HG03354 (cell line): ENCODE measurements at regions not wholly inside any gene's neighbourhood (a gene's known extent, or its start where the extent isn't known, plus 50 kb on each side); places are given as distances from the start of the nearest gene placed in this dataset.
"Not testable (repeated sequence)": the region's sequence is repeated elsewhere in the genome, so short reads cannot be mapped to it uniquely, and the experiment has no call there.

Experiments used
- ATAC-seq: cut with Tn5 transposase; IDR thresholded peaks from one replicate; pipeline ENCODE4 v1.9.1; 2021; ENCODE audit warnings: mild to moderate bottlenecking; ENCODE audit not compliant: unreplicated experiment, poor library complexity, severe bottlenecking

GRCh38 chr16:76121636-76122035 lies 155.6 kb upstream of the CNTNAP4 start:
- no peak for ATAC-seq

DNA sequence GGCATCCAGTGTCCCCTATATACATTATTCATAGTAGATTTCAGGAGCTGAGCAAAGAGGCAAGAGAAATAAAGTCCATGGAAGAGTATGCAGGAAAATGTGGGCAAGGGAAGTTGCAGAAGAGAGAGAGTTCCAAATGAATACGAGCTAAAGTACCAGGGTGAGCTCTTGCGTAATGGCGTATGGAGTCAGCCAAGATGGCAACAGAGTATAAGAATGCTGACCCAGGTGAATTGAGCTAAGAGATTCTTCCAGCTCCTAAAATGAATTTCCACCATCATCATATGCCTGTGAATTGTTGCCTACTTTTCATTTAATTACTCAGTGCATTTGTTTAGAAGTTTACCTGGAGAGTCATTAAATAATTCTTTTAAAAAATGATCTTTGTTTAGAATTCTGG lies 153.2 kb upstream of the CNTNAP4 start:
- no peak for ATAC-seq

DNA sequence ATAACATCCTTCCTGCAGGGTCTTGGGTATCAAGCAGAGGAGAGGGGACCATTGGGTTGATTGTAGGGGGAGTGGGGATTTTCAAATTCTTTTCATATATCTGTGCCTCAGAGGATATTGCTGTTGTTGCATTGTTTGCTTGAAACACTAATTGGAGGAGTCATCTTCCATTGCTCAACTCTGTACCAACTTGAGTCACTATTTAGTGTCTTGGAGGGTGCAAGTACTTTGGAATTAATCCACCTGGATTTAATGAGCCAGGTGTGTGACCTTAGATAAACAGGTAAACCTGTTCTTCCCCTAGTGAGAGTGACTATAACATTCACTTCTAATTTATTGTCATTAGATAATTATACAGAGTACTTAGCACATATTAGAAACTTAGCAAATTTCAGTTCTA lies 151.3 kb upstream of the CNTNAP4 start:
- ATAC-seq: no peak

DNA sequence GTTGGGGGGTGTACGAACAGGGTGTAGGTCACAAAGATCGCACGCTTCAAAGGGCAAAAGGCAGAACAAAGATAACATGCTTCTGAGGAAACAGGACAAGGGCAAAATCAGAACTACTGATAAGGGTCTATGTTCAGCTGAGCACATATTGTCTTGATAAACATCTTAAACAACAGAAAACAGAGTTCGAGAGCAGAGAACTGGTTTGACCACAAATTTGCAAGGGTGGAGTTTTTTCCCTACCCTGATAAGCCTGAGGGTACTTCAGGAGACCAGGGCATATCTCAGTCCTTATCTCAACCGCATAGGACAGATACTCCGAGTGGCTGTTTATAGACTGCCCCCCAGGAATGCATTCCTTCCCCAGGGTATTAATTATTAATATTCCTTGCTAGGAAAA lies 139.1 kb upstream of the CNTNAP4 start:
- ATAC-seq: not testable (repeated sequence)

DNA sequence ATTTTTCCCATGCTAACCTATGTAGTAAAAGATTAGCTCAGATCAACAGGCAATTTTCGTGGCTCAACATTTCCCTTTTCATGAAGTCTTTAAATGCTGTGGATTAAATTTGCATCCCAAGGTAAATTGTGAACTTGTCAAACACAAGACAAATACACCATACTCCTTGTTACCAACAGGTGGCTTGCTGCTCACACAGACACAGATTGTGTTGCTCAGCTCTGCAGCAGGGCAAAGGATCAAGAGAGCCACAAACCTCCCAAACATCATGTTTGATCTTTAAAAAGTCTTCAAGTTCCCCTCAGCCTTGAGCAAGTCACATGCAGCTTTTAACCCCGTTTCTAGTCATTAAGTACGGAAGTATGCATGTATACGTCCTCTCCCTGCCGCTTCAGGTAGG lies 119.6 kb upstream of the CNTNAP4 start:
- no peak for ATAC-seq

- no peak for ATAC-seq
Observed at GRCh38 chr16:76162046-76162445, 115.2 kb upstream of the CNTNAP4 start.

DNA sequence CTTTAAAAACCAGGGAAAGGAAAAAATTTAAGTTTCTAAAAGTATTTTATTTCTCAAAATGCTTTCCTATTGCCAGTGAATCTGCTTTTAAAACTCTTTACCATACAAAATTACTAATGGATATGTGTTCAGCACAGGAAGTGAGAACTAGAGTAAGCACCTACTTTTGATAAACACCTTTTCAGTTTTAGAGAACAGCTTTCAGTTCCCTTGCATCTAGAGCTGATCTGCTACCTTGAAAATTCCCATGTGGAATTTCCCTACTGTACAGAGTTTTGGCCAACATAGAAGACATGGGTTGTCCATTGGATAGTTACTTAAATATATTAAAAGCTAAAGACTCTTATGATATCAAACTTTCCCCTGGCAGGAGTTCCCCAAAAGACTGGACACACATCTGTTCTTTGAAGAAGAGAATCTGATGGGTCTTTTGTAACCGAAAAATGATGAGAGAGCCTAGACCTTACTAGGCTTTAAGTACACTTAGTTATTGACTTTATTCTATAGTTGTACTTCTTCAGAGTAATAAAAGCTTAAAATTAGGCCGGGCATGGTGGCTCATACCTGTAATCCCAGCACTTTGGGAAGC lies 112.1 kb upstream of the CNTNAP4 start:
- ATAC-seq: no peak

GRCh38 chr16:76175718-76176117 lies 101.5 kb upstream of the CNTNAP4 start:
- peak; percentile 42 for ATAC-seq

DNA sequence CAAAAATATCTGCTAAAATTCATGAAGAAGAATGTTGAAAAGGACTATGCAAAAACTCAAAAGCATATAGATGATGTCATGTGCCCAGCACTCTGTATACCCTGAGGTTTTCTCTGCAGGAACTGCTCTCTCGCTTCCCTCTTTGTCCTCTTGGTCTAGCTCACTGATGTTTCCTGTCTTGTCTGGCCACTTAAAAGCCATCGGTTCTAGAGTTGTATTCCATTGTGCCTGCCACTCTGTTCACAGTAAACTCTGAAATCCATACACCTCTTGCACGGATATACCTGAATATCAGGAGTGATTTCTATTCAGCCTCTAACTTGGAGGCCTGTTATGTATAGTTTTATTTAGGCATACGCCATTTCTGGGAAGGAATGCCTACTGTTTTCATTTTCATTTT lies 101.0 kb upstream of the CNTNAP4 start:
- peak; percentile 91 for ATAC-seq

- ATAC-seq: no peak
Observed at GRCh38 chr16:76176616-76177015, 100.6 kb upstream of the CNTNAP4 start.

GRCh38 chr16:76182041-76182635 lies 95.1 kb upstream of the CNTNAP4 start:
- no peak for ATAC-seq

DNA sequence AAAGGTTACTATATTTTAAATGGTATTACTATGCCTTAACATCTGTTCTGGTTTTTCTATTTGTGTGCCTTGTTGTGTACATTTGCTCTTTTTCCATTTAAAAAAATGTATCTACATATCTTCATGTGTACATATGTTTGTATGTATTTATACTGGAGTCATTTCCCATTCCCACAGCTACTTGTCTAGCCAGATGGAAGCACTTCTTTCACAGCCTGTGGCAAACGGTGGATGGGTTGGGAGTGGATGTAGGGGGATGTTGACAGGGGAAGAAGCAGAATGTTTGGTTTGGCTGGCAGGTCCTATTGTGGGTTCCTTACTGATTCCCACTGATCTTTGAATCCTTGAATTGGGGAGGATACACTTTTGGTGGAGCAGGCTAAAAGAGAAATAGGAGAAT lies 93.6 kb upstream of the CNTNAP4 start:
- no peak for ATAC-seq

- no peak for ATAC-seq
Observed at GRCh38 chr16:76190057-76190456, 87.1 kb upstream of the CNTNAP4 start.

DNA sequence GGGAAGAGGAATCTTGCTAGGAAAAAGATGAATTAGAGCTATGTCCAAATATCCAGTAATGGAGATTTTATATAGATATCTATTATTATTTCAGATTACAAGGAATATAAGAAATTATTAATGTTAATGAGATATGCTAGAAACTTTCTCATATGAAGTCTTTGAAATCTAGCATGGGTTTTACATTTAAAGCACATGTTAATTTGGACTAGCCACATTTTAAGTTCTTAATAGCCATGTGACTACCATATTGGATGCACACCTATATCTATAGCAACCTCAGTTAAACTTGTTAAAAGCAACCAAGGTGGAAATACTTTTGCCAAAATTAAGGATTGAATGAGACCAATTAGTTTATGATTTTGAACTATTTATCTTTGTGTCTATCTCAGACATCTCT lies 86.7 kb upstream of the CNTNAP4 start:
- no peak for ATAC-seq

DNA sequence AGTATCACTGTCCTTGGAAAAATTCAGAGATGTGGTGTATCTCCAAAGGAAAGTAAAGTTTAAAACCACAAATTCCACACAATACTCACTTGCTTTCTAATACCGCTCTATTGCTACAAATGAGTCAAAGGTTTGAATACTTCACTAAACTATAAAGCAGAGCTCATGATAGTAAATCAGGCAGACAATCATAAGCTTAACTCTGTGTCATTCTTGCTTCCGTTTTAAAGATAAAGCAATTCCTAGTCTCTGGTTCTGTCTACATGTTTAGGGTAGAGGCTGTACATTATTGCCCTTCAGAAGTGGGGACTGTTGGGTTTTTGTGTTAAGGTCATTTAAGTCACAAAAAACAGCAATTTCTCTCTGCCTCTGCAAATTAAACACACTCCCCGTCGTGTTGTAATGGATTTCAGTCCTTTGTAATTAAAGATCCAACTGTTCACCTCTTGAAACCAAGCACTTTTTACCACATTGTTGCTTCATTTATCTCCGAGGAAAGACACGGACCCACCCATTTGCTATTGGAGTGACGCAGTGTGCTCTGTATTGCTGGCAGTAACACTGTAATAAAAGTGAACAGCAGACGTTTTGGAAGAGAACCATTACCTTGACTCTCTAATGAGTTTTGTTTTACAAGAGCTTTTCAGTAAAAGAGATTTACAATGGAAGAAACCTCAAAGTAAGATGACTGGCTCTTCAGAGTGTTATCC lies 83.1 kb upstream of the CNTNAP4 start:
- ATAC-seq: no peak

GRCh38 chr16:76194616-76195015 lies 82.6 kb upstream of the CNTNAP4 start:
- ATAC-seq: no peak

GRCh38 chr16:76195056-76195455 lies 82.1 kb upstream of the CNTNAP4 start:
- no peak for ATAC-seq

DNA sequence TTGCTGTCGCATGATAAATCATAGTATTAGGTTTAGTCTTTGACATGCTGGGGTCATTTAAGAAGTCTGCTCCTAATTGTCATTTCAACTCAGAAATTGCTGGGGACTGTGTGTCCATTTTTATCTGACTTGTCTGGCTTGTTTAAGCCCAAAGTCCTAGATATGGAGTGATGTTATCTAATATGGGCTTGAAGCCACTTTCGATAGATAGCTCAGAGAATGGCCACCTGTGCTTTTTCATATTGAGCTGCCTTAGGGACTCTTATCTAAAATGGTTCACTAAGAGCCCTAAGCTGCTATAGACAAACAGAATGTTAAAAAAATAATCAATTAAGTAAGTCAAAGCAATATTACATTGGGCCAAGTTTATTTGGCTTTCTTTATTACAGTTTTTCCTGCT lies 81.6 kb upstream of the CNTNAP4 start:
- ATAC-seq: no peak

- ATAC-seq: no peak
Observed at GRCh38 chr16:76197900-76198299, 79.3 kb upstream of the CNTNAP4 start.

- no peak for ATAC-seq
Observed at GRCh38 chr16:76199681-76200220, 77.5 kb upstream of the CNTNAP4 start.

DNA sequence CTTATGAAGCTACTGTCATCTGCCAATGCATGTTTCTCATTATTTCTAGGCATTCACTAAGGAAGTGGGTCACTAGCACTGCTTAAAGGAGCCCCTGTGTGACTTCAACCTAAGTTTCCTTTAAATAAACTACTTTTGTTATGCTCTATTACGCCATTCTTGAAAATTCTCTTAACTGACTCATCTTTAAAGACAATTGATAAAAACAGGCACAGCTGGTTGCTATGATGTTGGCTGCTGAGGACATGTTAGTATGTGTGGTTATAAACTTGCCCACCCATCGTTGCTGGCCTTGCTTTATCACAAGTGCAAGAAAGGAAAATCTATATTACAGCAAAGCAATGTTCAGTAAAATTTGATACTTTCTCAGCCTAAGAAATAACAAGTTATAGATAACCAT lies 75.8 kb upstream of the CNTNAP4 start:
- no peak for ATAC-seq
